ENCODE measurements at regions not wholly inside any gene's neighbourhood (a gene's known extent, or its start where the extent isn't known, plus 50 kb on each side); places are given as distances from the start of the nearest gene placed in this dataset.

DNA sequence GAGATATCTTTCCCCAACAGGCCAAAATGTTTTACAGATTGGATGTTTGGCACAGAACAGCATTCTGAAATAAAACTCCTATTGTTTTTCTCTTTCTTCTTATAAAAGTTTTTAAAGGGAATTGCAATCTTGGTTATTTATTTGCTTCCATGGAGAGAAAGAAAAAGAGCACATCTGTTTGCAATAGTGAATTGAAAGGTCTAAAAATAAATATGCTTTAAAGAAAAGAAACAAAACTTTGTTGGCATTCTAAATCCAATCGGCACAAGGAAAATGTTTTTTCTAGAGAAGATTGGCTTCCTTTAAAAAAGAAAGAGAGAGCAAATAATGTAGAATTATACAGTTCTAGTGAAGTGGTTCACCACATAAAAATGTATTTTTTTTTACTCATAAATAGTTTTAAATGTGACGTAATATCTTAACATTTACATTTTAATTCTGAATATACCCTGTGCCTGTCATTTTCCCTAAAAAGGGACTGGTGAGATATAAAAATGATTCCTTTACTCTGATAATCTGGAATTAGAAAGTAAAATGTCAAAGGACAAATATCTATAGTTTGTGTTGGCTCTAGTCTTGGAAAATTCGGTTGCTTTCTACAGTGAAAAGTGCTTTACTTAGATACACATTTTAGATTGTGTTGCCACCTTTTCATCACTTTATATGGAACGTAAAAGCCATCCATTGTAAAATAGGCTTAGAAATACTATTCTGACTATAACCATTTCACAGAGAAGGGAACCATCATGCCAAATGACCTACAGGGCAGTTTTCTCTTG lies 257.4 kb upstream of the CBLB start:
- Histone ChIP-seq H3K4me3 (replicated peaks in 1 of 3) (no peak overlapping the region), H3K27ac (no peak overlapping the region), H3K9me3 (no peaks in the 10 kb centered on the region), H3K36me3 (no peaks in the 10 kb centered on the region), H3K27me3 (no peaks in the 10 kb centered on the region), H3K4me1 (peaks cover 0 to 5% of the 10 kb centered on the region in 2 donors)
- DNase-seq = no peak
- intact Hi-C loops (cut with DNase I) = no loop called here
- WGBS, 2 donors = 64% methylated on average over 4 of the region's 4 CpGs
- no peak for TF ChIP-seq POLR2A (IDR thresholded peaks at IDR 0.05)
- TF ChIP-seq, protein P1, sequence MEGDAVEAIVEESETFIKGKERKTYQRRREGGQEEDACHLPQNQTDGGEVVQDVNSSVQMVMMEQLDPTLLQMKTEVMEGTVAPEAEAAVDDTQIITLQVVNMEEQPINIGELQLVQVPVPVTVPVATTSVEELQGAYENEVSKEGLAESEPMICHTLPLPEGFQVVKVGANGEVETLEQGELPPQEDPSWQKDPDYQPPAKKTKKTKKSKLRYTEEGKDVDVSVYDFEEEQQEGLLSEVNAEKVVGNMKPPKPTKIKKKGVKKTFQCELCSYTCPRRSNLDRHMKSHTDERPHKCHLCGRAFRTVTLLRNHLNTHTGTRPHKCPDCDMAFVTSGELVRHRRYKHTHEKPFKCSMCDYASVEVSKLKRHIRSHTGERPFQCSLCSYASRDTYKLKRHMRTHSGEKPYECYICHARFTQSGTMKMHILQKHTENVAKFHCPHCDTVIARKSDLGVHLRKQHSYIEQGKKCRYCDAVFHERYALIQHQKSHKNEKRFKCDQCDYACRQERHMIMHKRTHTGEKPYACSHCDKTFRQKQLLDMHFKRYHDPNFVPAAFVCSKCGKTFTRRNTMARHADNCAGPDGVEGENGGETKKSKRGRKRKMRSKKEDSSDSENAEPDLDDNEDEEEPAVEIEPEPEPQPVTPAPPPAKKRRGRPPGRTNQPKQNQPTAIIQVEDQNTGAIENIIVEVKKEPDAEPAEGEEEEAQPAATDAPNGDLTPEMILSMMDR (IDR thresholded peaks at IDR 0.05) = no peak

DNA sequence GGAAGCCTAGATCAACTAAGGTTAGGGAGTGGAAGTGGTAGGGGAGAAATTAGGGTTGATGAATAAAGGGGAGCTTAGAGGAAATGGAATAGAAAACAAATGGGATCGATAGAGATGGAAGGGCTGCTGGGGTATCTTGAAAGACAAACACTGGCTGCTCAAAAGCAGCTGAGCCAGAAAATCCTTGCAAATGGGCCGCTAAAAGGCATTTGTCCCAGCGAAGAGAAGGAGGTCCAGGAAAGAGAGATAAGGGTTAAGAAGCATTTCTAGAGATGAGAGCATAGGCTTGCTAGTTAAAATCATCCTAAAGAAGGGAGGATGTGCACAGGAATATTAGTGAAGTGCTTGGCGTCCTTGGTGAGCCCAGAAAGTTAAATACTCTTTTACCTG lies 258.0 kb upstream of the CBLB start:
- no peak for DNase-seq
- 64 to 70% methylated on average over 4 of the region's 4 CpGs for WGBS, 2 donors
- Histone ChIP-seq H3K27ac (no peak overlapping the region), H3K9me3 (no peaks in the 10 kb centered on the region), H3K36me3 (no peaks in the 10 kb centered on the region), H3K4me3 (replicated peaks in 1 of 3) (no peak overlapping the region), H3K4me1 (peaks cover 0 to 6% of the 10 kb centered on the region in 2 donors), H3K27me3 (no peaks in the 10 kb centered on the region)
- TF ChIP-seq POLR2A (IDR thresholded peaks at IDR 0.05) = no peak
- TF ChIP-seq, protein P1 (IDR thresholded peaks at IDR 0.05) = no peak
- intact Hi-C loops (cut with DNase I) = no loop called here

DNA sequence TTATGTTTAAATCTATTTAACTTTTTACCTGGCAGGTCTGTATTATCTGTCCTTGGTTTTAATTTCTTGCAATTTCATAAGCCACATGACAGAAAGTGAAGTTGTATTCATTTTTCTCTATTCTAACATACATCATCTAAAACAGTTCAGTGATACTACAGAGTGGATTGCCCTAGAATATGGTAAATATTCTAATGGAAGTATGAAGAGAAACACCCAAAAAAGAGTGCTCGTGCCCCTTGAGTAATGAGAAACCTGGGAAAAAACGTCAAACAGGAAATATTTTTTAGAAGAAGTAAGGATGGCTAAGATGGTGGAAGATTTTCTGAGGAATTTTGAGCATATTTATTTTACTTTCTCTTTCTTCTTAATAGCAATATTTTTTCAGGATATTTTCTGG lies 261.1 kb upstream of the CBLB start:
- Histone ChIP-seq H3K27ac (no peak overlapping the region), H3K36me3 (no peaks in the 10 kb centered on the region), H3K4me1 (peaks cover 0 to 6% of the 10 kb centered on the region in 2 donors), H3K9me3 (no peaks in the 10 kb centered on the region), H3K4me3 (replicated peaks in 1 of 3) (no peak overlapping the region), H3K27me3 (no peaks in the 10 kb centered on the region)
- WGBS, 2 donors = 68 to 78% methylated on average over 2 of the region's 2 CpGs
- no peak for DNase-seq
- intact Hi-C loops (cut with DNase I) = no loop called here
- TF ChIP-seq, protein P1 (IDR thresholded peaks at IDR 0.05) = no peak
- TF ChIP-seq POLR2A (IDR thresholded peaks at IDR 0.05) = no peak

DNA sequence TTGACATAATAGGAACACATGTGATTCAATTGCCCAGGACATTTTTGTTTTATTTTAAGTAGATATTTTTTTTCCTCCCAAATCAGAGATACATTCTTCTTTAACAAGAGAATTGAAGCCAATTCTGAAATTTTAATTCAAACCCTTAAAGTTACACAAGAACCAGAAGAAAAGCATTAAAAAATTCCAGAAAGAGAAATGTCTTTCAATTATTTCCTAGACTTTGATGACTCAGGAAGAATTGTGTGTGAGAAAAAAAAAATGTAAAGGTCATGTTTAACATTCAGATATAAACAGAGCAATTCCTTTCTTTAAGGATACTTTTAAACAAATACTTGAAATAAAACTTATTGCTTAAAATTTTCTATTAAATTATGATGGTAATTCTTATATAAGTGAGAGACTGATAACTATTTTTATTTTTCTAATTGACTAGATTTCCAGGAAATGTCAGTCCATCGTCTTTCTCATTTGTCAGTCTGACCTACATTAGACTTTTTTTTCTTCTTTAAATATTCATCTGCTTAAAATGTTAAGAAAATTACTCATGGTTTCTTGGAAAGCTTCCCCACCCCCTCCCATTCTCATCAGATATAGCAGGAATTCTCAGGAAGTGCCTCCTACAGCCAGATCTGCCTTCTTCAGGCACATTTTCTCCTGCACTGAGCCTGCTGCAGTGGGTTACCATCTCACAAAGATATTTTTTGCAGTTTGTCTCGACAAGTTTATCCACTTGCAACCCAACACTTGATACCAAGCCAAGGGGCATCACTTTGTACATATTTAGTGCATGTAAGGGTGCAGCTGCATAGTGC lies 261.8 kb upstream of the CBLB start:
- no peak overlapping the region for H3K27ac ChIP-seq
- no peak for TF ChIP-seq POLR2A (IDR thresholded peaks at IDR 0.05)
- TF ChIP-seq, protein P1 (IDR thresholded peaks at IDR 0.05) = no peak
- intact Hi-C loops (cut with DNase I) = no loop called here
- no peaks in the 10 kb centered on the region for H3K27me3 ChIP-seq
- H3K9me3 ChIP-seq = no peaks in the 10 kb centered on the region
- 35 to 58% methylated on average over 2 of the region's 2 CpGs for WGBS, 2 donors
- H3K36me3 ChIP-seq = no peaks in the 10 kb centered on the region
- peaks cover 0 to 6% of the 10 kb centered on the region in 2 donors for H3K4me1 ChIP-seq
- H3K4me3 ChIP-seq (replicated peaks in 1 of 3) = no peak overlapping the region
- DNase-seq = no peak
